HFFc6 (cell line): ENCODE measurements at regions not wholly inside any gene's neighbourhood (a gene's known extent, or its start where the extent isn't known, plus 50 kb on each side); places are given as distances from the start of the nearest gene placed in this dataset.

ENCODE experiments used
- DNase-seq: peaks from one replicate; pipeline ENCODE4 v3.0.0-alpha.2; 2018
- H3K27ac Mint-ChIP-seq: 2 replicates; pipeline ENCODE4 v1.8.0; 2020; ENCODE audit warnings: mild to moderate bottlenecking, mixed read lengths
- H3K27me3 Mint-ChIP-seq: 2 replicates; pipeline ENCODE4 v1.8.0; 2021; ENCODE audit warnings: mild to moderate bottlenecking, moderate library complexity, mixed read lengths; ENCODE audit not compliant: insufficient read depth
- H3K36me3 Mint-ChIP-seq: 2 replicates; pipeline ENCODE4 v1.8.0; 2021; ENCODE audit warnings: low read depth, mixed read lengths
- H3K4me1 Mint-ChIP-seq: 2 replicates; pipeline ENCODE4 v1.8.0; 2020; ENCODE audit warnings: low read depth, mixed read lengths
- H3K4me3 Mint-ChIP-seq: 2 replicates; pipeline ENCODE4 v1.8.0; 2020; ENCODE audit warnings: mild to moderate bottlenecking, moderate library complexity, mixed read lengths
- H3K9me3 Mint-ChIP-seq: 2 replicates; pipeline ENCODE4 v1.8.0; 2020; ENCODE audit warnings: mild to moderate bottlenecking, mixed read lengths
- TF ChIP-seq, protein P1 (sequence below): fragments of 200-600 bp; sonication (generic); IDR thresholded peaks from 2 replicates; pipeline ENCODE4 v1.5.0; 2021; ENCODE audit warnings: antibody characterized with exemption, mild to moderate bottlenecking

DNA sequence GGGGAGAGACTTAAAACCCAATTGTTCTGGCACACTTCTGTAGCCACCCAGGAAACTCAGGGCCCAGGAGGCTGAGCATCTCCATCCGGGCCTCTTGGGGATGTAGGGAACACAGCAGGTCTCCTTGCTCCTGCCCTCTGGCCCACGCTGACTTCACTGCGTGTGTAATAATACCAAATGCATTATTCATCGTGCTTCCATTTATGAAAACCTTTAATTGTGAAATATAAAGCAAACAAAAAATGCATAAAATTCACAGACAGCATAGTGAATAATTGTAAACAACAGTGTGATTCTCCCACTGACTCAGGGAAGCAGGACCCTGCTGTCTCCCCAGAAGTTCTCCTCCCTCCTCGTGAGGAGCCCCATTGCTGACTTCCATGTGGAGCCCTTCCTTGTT, 70.3 kb upstream of the SHH start:
- no peak overlapping the region for H3K4me3 Mint-ChIP-seq
- peaks cover 4% of the 10 kb centered on the region; the same call in 1 of the 2 replicates for H3K36me3 Mint-ChIP-seq
- peaks cover 40% of the 10 kb centered on the region for H3K9me3 Mint-ChIP-seq
- TF ChIP-seq, protein P1, sequence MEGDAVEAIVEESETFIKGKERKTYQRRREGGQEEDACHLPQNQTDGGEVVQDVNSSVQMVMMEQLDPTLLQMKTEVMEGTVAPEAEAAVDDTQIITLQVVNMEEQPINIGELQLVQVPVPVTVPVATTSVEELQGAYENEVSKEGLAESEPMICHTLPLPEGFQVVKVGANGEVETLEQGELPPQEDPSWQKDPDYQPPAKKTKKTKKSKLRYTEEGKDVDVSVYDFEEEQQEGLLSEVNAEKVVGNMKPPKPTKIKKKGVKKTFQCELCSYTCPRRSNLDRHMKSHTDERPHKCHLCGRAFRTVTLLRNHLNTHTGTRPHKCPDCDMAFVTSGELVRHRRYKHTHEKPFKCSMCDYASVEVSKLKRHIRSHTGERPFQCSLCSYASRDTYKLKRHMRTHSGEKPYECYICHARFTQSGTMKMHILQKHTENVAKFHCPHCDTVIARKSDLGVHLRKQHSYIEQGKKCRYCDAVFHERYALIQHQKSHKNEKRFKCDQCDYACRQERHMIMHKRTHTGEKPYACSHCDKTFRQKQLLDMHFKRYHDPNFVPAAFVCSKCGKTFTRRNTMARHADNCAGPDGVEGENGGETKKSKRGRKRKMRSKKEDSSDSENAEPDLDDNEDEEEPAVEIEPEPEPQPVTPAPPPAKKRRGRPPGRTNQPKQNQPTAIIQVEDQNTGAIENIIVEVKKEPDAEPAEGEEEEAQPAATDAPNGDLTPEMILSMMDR: no peak
- no peak overlapping the region for H3K27ac Mint-ChIP-seq
- DNase-seq: no peak
- H3K27me3 Mint-ChIP-seq: peaks cover 4% of the 10 kb centered on the region
- peaks cover 10% of the 10 kb centered on the region; the same call in 1 of the 2 replicates for H3K4me1 Mint-ChIP-seq

DNA sequence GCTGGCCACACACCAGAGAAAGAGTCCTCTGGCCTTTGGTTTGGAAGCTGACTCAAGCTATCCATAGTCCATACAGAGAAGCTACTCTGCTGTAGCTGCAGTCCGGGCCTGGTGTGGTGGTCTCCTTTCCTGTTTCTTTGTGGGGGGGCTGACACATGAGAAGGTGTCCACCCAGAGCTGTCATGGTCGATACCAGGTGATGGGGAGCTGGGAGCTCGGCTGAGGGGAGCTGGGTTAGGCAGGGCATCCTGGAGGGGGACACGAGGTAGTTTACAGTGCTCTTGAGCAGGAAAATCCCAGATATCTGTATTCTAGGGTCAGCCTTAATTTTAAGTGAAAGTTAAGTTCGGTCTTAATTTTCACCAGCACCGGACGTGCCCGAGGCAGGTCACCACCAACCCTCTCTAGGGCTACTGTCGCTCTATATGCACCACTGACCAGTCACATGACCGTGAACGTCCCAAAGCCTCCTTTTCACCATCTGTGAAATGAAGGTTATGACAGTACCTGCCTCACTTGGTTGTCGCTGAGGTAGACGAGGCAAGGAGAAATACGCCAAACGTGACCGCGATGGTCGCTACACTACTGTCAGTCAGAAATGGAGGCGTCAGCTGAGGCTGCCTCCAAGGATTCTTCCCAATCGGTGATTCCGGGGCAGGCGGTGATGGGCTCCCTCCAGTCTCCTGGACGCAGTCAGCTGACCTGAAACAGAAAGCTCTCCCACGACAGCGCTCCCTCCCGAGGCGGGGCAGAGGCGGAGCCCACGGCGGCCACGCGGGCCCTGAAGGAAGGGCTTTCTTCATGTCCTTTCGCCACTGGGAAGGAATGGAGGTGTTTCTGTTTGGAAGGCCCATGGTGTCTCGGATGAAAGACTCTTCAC, 69.4 kb upstream of the SHH start:
- H3K9me3 Mint-ChIP-seq: peaks cover 38% of the 10 kb centered on the region
- DNase-seq: no peak

DNA sequence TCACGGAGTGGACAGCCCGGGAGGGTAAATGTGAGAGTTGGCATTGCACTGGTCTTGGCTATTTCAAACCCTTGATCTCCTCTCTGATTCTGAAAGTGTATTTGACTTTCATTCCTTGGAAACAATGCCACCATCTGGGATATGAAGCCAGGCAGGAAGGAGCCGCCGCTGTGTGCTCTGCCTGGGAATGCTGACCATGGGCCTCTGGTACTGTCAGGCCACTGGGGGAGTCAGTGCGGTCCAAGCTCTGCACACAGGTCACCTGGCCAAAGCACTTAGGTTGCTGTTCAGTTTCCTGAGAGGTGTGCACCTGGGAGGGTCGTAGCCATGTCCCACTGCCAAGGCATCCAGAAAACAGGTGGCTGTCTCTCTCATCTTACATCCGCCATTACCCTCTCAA, 68.5 kb upstream of the SHH start:
- Mint-ChIP-seq H3K9me3 (peaks cover 31% of the 10 kb centered on the region; the same call in 1 of the 2 replicates), H3K27me3 (peaks cover 4% of the 10 kb centered on the region), H3K27ac (no peak overlapping the region), H3K36me3 (no peaks in the 10 kb centered on the region), H3K4me1 (peaks cover 4% of the 10 kb centered on the region; the same call in 1 of the 2 replicates), H3K4me3 (no peak overlapping the region)
- no peak for DNase-seq
- TF ChIP-seq, protein P1: no peak

More for the DNA sequence above, 69.4 kb upstream of the SHH start:
- Mint-ChIP-seq H3K27ac (no peak overlapping the region), H3K36me3 (peaks cover 4% of the 10 kb centered on the region; the same call in 1 of the 2 replicates), H3K4me3 (no peak overlapping the region), H3K27me3 (peaks cover 4% of the 10 kb centered on the region), H3K4me1 (peaks cover 10% of the 10 kb centered on the region; the same call in 1 of the 2 replicates)
- TF ChIP-seq, protein P1: no peak

DNA sequence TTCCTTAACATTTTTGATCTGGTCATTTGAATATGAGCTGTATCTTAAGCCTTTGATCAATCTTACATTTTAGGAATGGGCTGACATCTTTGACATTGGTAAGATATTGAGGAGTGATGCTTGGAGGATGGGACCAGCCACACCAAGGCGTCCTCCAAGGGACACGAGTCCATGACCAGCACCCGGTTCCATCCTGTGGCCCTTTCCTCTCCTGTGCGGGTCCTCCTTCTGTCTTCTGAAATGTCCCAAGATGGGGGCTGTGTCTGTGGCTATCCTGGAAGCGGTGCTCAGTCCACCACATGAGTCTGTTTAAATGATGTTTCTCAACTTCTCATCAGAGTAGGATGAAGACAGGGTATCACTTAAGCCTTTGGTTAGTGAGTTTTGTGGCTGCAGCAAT, 67.3 kb upstream of the SHH start:
- no peak for DNase-seq
- Mint-ChIP-seq H3K27me3 (peaks cover 4% of the 10 kb centered on the region), H3K4me3 (no peak overlapping the region), H3K9me3 (peaks cover 31% of the 10 kb centered on the region; the same call in 1 of the 2 replicates), H3K36me3 (no peaks in the 10 kb centered on the region), H3K4me1 (no peaks in the 10 kb centered on the region), H3K27ac (no peak overlapping the region)
- TF ChIP-seq, protein P1: no peak

DNA sequence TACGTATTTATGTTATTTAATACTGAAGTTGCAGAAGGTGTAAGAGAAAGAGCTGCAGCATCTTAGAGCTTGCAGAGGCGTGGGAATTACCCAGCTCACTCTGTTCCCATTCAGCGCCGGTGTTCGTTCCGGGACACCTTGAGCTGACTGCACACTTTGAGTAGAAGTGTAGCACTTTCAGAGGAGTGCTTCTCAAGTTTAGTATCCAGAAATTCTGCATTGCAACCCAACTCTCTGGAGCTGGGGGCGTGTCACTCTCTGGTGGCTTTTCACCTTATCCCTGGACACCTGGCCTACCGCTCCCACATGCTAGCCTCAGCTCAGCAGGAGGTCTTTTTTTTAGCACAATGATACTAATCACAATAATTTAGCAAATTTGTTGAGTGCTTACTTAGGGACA, 66.4 kb upstream of the SHH start:
- no peak for DNase-seq
- Mint-ChIP-seq H3K4me1 (no peaks in the 10 kb centered on the region), H3K9me3 (peaks cover 35% of the 10 kb centered on the region; the same call in 1 of the 2 replicates), H3K36me3 (no peaks in the 10 kb centered on the region), H3K27ac (no peak overlapping the region), H3K4me3 (no peak overlapping the region), H3K27me3 (peaks cover under 1% of the 10 kb centered on the region; the same call in 1 of the 2 replicates)
- TF ChIP-seq, protein P1: no peak
